Keratinocyte (primary cell): ENCODE measurements at regions not wholly inside any gene's neighbourhood (a gene's known extent, or its start where the extent isn't known, plus 50 kb on each side); places are given as distances from the start of the nearest gene placed in this dataset.

Experiments
- EZH2 ChIP-seq: IDR thresholded peaks from one replicate; pipeline ENCODE4 v1.6.1; 2012; ENCODE audit warnings: inconsistent platforms, mild to moderate bottlenecking, low read length, moderate library complexity
- TF ChIP-seq, protein P1 (sequence below), 3 experiments: IDR thresholded peaks in 1 of 3; conservative IDR thresholded peaks in 1 of 3; optimal IDR thresholded peaks in 1 of 3; 2 replicates in 2 of 3; 3 replicates in 1 of 3; pipeline versions ENCODE3 to v1.5.1; 2011; ENCODE audit warnings: low read length in 3 of 3, mild to moderate bottlenecking in 3 of 3, moderate library complexity in 2 of 3, control low read depth in 1 of 3, inconsistent platforms in 1 of 3; ENCODE audit not compliant: insufficient read depth in 2 of 3; ENCODE audit errors: extremely low read depth in 1 of 3

DNA sequence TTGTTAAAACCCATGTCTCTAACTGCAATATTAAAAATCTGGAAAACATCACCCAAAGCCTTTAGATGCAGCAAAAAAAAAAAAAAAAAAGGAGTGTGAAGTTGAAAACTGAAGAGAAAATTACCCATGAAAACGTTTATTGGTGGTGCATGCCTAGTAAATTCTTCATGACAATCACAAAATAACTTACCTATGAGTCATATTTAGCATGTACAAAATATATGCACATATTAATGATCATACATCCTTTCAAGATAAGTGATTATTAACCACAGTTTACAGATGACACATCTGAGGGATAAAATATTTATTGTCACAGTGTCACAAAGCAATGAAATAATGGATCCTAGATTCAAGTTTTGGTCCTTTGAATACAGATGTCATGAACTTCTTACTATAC lies 505.2 kb upstream of the NR5A2 start:
- TF ChIP-seq, protein P1, sequence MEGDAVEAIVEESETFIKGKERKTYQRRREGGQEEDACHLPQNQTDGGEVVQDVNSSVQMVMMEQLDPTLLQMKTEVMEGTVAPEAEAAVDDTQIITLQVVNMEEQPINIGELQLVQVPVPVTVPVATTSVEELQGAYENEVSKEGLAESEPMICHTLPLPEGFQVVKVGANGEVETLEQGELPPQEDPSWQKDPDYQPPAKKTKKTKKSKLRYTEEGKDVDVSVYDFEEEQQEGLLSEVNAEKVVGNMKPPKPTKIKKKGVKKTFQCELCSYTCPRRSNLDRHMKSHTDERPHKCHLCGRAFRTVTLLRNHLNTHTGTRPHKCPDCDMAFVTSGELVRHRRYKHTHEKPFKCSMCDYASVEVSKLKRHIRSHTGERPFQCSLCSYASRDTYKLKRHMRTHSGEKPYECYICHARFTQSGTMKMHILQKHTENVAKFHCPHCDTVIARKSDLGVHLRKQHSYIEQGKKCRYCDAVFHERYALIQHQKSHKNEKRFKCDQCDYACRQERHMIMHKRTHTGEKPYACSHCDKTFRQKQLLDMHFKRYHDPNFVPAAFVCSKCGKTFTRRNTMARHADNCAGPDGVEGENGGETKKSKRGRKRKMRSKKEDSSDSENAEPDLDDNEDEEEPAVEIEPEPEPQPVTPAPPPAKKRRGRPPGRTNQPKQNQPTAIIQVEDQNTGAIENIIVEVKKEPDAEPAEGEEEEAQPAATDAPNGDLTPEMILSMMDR (optimal IDR thresholded peaks at IDR 0.05 in 1 of 3, IDR thresholded peaks at IDR 0.05 in 1 of 3, conservative IDR thresholded peaks at IDR 0.05 in 1 of 3; ENCODE audit: extremely low read depth in 1 of 3, insufficient read depth in 2 of 3, low read length in 3 of 3): no peak
- no peak for TF ChIP-seq EZH2
